GM18499 (cell line): ENCODE measurements at regions not wholly inside any gene's neighbourhood (a gene's known extent, or its start where the extent isn't known, plus 50 kb on each side); places are given as distances from the start of the nearest gene placed in this dataset.

Experiments
- ATAC-seq: cut with Tn5 transposase; IDR thresholded peaks from one replicate; pipeline ENCODE4 v1.9.1; 2021; ENCODE audit warnings: moderate number of reproducible peaks; ENCODE audit not compliant: insufficient read depth, unreplicated experiment

GRCh38 chr17:55585629-55586028, 74.4 kb upstream of the SMIM36 start:
- ATAC-seq: no peak

GRCh38 chr17:55584861-55585260, 73.6 kb upstream of the SMIM36 start:
- ATAC-seq: no peak

GRCh38 chr17:55584055-55584685, 72.9 kb upstream of the SMIM36 start:
- no peak for ATAC-seq

- ATAC-seq: no peak
Measured at GRCh38 chr17:55582897-55583296, 71.6 kb upstream of the SMIM36 start.

GRCh38 chr17:55580596-55581133, 69.4 kb upstream of the SMIM36 start:
- peak; percentile 41 for ATAC-seq

GRCh38 chr17:55577687-55578086, 66.4 kb upstream of the SMIM36 start:
- ATAC-seq: no peak

GRCh38 chr17:55576996-55577586, 65.8 kb upstream of the SMIM36 start:
- ATAC-seq: peak; percentile 51

- peak; percentile 15 for ATAC-seq
Measured at GRCh38 chr17:55576237-55576995, 65.2 kb upstream of the SMIM36 start.

GRCh38 chr17:55575058-55575636, 63.9 kb upstream of the SMIM36 start:
- ATAC-seq: no peak

- ATAC-seq: no peak
Measured at GRCh38 chr17:55572599-55572998, 61.3 kb upstream of the SMIM36 start.

- no peak for ATAC-seq
Measured at GRCh38 chr17:55572139-55572538, 60.9 kb upstream of the SMIM36 start.

GRCh38 chr17:55571095-55571494, 59.8 kb upstream of the SMIM36 start:
- no peak for ATAC-seq

- no peak for ATAC-seq
Measured at GRCh38 chr17:55570391-55570790, 59.1 kb upstream of the SMIM36 start.

- no peak for ATAC-seq
Measured at GRCh38 chr17:55567240-55568214, 56.3 kb upstream of the SMIM36 start.

- no peak for ATAC-seq
Measured at GRCh38 chr17:55564081-55564480, 52.8 kb upstream of the SMIM36 start.

GRCh38 chr17:55563363-55563762, 52.1 kb upstream of the SMIM36 start:
- no peak for ATAC-seq

- ATAC-seq: no peak
Measured at GRCh38 chr17:55561973-55562495, 50.8 kb upstream of the SMIM36 start.

- no peak for ATAC-seq
Measured at GRCh38 chr17:55561316-55561972, 50.2 kb upstream of the SMIM36 start.
